GM19395 (cell line): ENCODE measurements at regions not wholly inside any gene's neighbourhood (a gene's known extent, or its start where the extent isn't known, plus 50 kb on each side); places are given as distances from the start of the nearest gene placed in this dataset.
"Not testable (repeated sequence)": the region's sequence is repeated elsewhere in the genome, so short reads cannot be mapped to it uniquely, and the experiment has no call there.

Experiments used
- ATAC-seq: cut with Tn5 transposase; IDR thresholded peaks from one replicate; pipeline ENCODE4 v1.9.1; 2021; ENCODE audit warnings: mild to moderate bottlenecking, moderate library complexity; ENCODE audit not compliant: unreplicated experiment

- ATAC-seq = not testable (repeated sequence)
Measured at GRCh38 chr2:95725191-95725590, 133.4 kb downstream of the TRIM43 start.

DNA sequence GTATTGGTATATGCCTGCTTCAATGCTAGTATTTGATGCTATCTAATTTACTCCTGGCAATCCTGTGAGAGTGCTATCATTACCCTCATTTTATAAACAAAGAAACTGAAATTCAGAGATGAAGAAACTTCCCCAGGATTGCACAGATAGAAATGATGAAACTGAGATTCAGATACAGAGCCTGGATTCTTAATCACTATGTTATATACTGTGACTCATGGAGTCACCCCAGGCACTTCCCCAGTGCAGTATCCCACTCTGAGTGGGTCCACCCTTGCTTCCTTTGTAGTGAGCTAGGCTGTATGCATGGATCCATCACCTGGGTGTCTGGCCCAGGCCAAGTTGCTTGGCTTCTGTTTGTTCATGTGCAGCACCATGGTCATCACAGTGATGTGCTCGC lies 133.9 kb downstream of the TRIM43 start:
- not testable (repeated sequence) for ATAC-seq

- ATAC-seq = not testable (repeated sequence)
Measured at GRCh38 chr2:95727420-95727819, 135.6 kb downstream of the TRIM43 start.

- ATAC-seq = peak; percentile 53
Measured at GRCh38 chr2:95728878-95729596, 137.2 kb downstream of the TRIM43 start.

DNA sequence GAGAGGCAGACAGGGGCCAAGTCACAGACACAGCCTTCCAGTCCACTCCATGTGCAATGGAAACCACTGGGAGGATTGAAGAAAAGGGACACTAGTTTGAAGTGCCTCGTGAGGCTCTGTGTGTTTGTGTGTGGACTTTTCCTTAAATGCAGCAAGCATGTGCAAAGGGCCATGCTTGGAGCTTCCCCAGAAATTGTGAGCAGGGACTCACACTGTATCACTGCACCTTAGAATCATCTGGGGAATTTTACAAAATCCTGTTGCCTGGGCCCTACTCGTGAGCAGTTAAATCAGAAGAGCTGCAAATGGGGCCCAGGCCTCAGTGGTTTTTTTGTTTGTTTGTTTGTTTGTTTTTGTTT lies 137.8 kb downstream of the TRIM43 start:
- no peak for ATAC-seq

GRCh38 chr2:95730813-95731212 lies 139.0 kb downstream of the TRIM43 start:
- ATAC-seq = no peak

- no peak for ATAC-seq
Measured at GRCh38 chr2:95734976-95735890, 143.4 kb downstream of the TRIM43 start.

- ATAC-seq = no peak
Measured at GRCh38 chr2:95738301-95738700, 146.5 kb downstream of the TRIM43 start.

- ATAC-seq = not testable (repeated sequence)
Measured at GRCh38 chr2:95752126-95752525, 160.3 kb downstream of the TRIM43 start.

DNA sequence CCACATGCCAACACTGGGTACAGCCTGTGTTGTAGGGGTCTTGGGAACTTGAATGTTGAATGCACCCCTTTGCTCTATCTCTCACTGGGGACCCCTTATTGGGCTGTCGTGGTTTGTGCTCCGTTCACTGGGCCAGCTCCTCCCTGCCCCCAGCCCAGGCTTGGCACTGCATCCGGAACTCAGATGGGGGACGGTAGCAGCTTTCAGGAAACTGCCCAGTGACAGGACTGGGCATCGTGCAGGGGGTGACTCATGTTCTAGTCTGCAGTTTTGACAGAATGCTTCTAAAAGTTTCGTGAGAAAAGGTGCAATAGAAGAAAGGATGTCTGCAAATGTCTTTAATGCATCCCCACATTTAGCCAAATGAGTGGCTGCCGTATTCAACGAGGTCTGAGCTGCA lies 162.0 kb downstream of the TRIM43 start:
- ATAC-seq = not testable (repeated sequence)

DNA sequence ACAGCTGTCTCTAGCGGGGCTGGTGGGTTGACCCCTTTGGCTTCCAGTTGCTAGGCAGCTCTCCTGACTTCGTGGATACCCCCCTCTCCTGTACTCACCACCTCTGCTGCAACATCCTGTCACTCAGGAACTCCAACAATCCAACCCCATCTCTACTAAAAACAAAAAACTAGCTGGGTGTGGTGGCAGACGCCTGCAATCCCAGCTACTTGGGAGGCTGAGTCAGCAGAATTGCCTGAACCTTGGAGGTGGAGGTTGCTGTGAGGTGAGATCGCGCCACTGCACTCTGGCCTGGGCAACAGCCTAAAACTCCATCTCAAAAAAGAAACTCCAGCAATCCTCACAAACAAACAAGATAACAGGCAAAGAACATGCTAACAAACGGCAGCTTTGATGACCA lies 162.4 kb downstream of the TRIM43 start:
- ATAC-seq = not testable (repeated sequence)

DNA sequence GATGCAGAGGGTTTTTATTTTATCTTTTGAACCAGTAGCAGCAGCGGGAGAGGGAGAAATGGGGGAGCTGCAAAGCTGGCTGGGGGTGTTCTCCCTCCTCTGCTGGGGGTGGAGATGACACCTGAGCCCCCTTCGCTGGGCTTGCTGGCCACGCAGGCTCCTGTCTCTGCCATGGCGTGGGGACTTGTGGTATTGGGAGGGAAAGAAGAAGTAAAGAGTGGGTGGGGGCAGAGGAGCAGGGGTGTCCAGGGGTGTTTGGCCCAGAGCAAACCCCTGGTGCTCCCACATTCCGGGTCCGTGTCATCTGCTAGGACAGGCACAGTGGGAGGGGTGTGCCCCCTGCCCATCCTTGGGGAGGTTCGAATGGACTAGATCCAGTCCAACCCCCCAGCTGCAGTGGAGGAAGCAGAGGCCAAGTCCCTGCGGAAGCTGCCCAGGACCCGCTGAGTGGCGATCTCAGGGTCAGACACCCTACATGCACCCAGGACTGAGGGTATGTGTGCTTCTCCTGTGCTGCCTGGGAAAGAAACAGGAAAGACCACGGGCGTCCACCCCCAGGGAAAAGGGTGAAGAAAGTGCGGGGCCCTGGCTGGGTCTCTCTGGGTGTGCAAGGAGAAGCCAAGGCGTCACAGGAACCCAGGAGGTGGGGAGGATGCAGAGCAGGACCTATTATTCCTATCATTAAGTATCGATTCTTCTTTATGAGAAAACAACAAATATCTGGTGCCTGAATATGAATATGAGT lies 163.2 kb downstream of the TRIM43 start:
- ATAC-seq = not testable (repeated sequence)

GRCh38 chr2:95755956-95756669 lies 164.3 kb downstream of the TRIM43 start:
- not testable (repeated sequence) for ATAC-seq

GRCh38 chr2:95757988-95758387 lies 166.2 kb downstream of the TRIM43 start:
- ATAC-seq = no peak

GRCh38 chr2:95759481-95760246 lies 167.9 kb downstream of the TRIM43 start:
- ATAC-seq = no peak

- ATAC-seq = no peak
Measured at GRCh38 chr2:95760806-95761525, 169.2 kb downstream of the TRIM43 start.

- ATAC-seq = no peak
Measured at GRCh38 chr2:95761556-95761955, 169.8 kb downstream of the TRIM43 start.

- not testable (repeated sequence) for ATAC-seq
Measured at GRCh38 chr2:95762023-95763021, 170.5 kb downstream of the TRIM43 start.
